Astrocyte (in vitro differentiated cells and primary cell): ENCODE measurements at regions not wholly inside any gene's neighbourhood (a gene's known extent, or its start where the extent isn't known, plus 50 kb on each side); places are given as distances from the start of the nearest gene placed in this dataset.

ENCODE experiments used
- EZH2 ChIP-seq: IDR thresholded peaks from 2 replicates; pipeline ENCODE4 v1.6.1; 2012; ENCODE audit warnings: mild to moderate bottlenecking, low read length, inconsistent platforms; ENCODE audit not compliant: insufficient read depth
- TF ChIP-seq, protein P1 (sequence below): IDR thresholded peaks from 2 replicates; pipeline ENCODE4 v1.5.1; 2011; ENCODE audit warnings: low read depth, mild to moderate bottlenecking, inconsistent platforms, low read length, moderate library complexity; ENCODE audit not compliant: insufficient read depth

- TF ChIP-seq, protein P1, sequence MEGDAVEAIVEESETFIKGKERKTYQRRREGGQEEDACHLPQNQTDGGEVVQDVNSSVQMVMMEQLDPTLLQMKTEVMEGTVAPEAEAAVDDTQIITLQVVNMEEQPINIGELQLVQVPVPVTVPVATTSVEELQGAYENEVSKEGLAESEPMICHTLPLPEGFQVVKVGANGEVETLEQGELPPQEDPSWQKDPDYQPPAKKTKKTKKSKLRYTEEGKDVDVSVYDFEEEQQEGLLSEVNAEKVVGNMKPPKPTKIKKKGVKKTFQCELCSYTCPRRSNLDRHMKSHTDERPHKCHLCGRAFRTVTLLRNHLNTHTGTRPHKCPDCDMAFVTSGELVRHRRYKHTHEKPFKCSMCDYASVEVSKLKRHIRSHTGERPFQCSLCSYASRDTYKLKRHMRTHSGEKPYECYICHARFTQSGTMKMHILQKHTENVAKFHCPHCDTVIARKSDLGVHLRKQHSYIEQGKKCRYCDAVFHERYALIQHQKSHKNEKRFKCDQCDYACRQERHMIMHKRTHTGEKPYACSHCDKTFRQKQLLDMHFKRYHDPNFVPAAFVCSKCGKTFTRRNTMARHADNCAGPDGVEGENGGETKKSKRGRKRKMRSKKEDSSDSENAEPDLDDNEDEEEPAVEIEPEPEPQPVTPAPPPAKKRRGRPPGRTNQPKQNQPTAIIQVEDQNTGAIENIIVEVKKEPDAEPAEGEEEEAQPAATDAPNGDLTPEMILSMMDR: no peak
- no peak for TF ChIP-seq EZH2
Measured at GRCh38 chr3:110910346-110910955, 161.2 kb upstream of the NECTIN3 start.
